Pancreas (tissue), 10 donors: ENCODE measurements at regions not wholly inside any gene's neighbourhood (a gene's known extent, or its start where the extent isn't known, plus 50 kb on each side); places are given as distances from the start of the nearest gene placed in this dataset.

ENCODE experiments used
- ATAC-seq, 4 donors: fragments of 200-7000 bp; cut with Tn5 transposase; one replicate each; pipeline versions ENCODE4 v1.8.0 to v1.9.1; 2020; ENCODE audit warnings: mild to moderate bottlenecking in 4 of 4, moderate library complexity in 4 of 4
- DNase-seq, 6 donors: peaks; one replicate each; pipeline ENCODE4 v3.0.0-alpha.2; 2020
- FAIRE-seq: peaks from 2 replicates; lab custom pipeline; 2012; peaks lifted over from hg19 to GRCh38; lab: Jason Lieb, UNC
- H3K27ac ChIP-seq, 4 donors: fragments of 200-600 bp; sonication (generic); 1 replicate in 3 of 4; 2 replicates in 1 of 4; pipeline versions ENCODE4 v1.5.0 to v1.8.0; 2020
- H3K27me3 ChIP-seq, 4 donors: fragments of 200-600 bp; one replicate each; pipeline ENCODE4 v1.8.0; 2021
- H3K36me3 ChIP-seq, 3 donors: fragments of 200-600 bp; sonication (generic) in 1 of 3; one replicate each; pipeline versions ENCODE4 v1.5.0 to v1.8.0; 2020 to 2021
- H3K4me1 ChIP-seq, 3 donors: fragments of 200-600 bp; one replicate each; pipeline ENCODE4 v1.8.0; 2021
- H3K4me3 ChIP-seq, 4 donors: fragments of 200-600 bp; sonication (generic) in 2 of 4; one replicate each; pipeline versions ENCODE4 v1.5.0 to v1.8.0; 2020 to 2021
- H3K9me3 ChIP-seq, 4 donors: fragments of 200-600 bp; one replicate each; pipeline ENCODE4 v1.8.0; 2021
- WGBS, 2 donors: extraction: QIAGEN DNeasy Blood & Tissue Kit; methylation state at CpG; one replicate each; pipeline ENCODE4 v1.1.7; 2013; 5-methylcytosine and 5-hydroxymethylcytosine counted together
- intact Hi-C, 3 donors: fragments of 100-400 bp; cut with DNase I; formaldehyde crosslinking; loops; one replicate each; pipeline versions ENCODE4 v1.11.1 to v1.14.2; 2022
- TF ChIP-seq, protein P1 (sequence below), 4 donors: fragments of 200-600 bp; sonication (generic) in 3 of 4; IDR thresholded peaks; one replicate each; pipeline versions ENCODE4 v1.5.0 to v1.8.0; 2021; ENCODE audit warnings: antibody characterized with exemption in 4 of 4
- donor health status: healthy with polysubstance abuse.
- donor health status: DM: no; HTN: no; CAD: no; lungs with moderate emphysema.
- donor health status: DM: no; HTN: no; CAD: no.
- donor health status: control.
- donor health status: control.
- donor health status: Bipolar disorder and iron deficiency.
- donor health status: DM: yes; HTN: yes; CAD: no.
- donor health status: DM: no; HTN: no; CAD: no.
- donor health status: DM: no; HTN: no; CAD: no.
- donor health status: DM: yes; HTN: yes; CAD: no.

DNA sequence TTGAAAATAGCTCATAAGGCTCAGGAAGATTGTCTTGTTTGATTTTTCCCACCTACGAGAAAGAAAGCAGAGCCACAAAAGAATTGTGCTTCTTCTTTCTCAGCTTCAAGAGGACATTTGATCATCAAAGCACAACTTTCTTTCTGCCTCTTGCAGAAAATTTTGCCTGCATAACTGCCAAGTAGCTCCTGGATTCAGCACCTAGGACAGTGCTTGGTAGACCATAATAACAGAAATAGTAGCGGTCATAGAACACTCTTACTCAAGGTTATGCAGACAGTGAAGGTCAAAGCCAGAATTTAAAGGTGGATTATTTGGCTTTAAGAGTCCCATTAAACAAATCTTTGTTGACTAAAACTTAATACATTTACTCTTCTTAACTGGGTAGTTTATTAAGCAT lies 594.7 kb upstream of the CCNG1 start:
- no peaks in the 10 kb centered on the region for H3K4me1 ChIP-seq
- ATAC-seq = no peak
- TF ChIP-seq, protein P1, sequence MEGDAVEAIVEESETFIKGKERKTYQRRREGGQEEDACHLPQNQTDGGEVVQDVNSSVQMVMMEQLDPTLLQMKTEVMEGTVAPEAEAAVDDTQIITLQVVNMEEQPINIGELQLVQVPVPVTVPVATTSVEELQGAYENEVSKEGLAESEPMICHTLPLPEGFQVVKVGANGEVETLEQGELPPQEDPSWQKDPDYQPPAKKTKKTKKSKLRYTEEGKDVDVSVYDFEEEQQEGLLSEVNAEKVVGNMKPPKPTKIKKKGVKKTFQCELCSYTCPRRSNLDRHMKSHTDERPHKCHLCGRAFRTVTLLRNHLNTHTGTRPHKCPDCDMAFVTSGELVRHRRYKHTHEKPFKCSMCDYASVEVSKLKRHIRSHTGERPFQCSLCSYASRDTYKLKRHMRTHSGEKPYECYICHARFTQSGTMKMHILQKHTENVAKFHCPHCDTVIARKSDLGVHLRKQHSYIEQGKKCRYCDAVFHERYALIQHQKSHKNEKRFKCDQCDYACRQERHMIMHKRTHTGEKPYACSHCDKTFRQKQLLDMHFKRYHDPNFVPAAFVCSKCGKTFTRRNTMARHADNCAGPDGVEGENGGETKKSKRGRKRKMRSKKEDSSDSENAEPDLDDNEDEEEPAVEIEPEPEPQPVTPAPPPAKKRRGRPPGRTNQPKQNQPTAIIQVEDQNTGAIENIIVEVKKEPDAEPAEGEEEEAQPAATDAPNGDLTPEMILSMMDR (IDR thresholded peaks at IDR 0.05) = no peak
- FAIRE-seq = no peak
- no peak overlapping the region for H3K4me3 ChIP-seq
- DNase-seq = no peak
- no peaks in the 10 kb centered on the region for H3K36me3 ChIP-seq
- intact Hi-C loops = no loop called here
- H3K27me3 ChIP-seq = no peaks in the 10 kb centered on the region
- H3K9me3 ChIP-seq = no peaks in the 10 kb centered on the region
- no peak overlapping the region for H3K27ac ChIP-seq
- 30 to 34% methylated on average over 2 of the region's 2 CpGs for WGBS, 2 donors

DNA sequence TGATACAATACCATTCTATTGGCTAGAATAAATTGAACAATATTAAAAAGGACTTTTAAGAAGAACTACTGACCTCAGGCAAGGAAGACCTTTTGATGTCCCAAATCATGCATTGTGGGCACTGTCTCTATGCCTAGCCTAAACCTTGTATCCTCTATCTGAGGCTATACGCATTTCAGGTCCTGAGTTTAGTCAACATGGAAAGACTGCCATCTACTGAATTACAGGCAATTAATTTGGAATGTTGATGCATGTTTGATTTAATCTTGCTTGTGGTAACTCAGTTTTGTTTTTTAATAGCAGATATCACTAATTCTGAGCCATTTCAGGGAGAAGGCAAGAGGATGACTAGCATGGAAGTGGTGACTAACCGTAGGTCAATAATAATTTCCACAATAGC lies 585.3 kb upstream of the CCNG1 start:
- 72 to 88% methylated on average over 2 of the region's 2 CpGs for WGBS, 2 donors
- FAIRE-seq = no peak
- no peak overlapping the region for H3K4me3 ChIP-seq
- intact Hi-C loops = no loop called here
- H3K27ac ChIP-seq = no peak overlapping the region
- H3K4me1 ChIP-seq = no peaks in the 10 kb centered on the region
- no peaks in the 10 kb centered on the region for H3K36me3 ChIP-seq
- no peak for DNase-seq
- H3K9me3 ChIP-seq = no peaks in the 10 kb centered on the region
- no peaks in the 10 kb centered on the region for H3K27me3 ChIP-seq
- no peak for ATAC-seq
- TF ChIP-seq, protein P1 (IDR thresholded peaks at IDR 0.05) = no peak

DNA sequence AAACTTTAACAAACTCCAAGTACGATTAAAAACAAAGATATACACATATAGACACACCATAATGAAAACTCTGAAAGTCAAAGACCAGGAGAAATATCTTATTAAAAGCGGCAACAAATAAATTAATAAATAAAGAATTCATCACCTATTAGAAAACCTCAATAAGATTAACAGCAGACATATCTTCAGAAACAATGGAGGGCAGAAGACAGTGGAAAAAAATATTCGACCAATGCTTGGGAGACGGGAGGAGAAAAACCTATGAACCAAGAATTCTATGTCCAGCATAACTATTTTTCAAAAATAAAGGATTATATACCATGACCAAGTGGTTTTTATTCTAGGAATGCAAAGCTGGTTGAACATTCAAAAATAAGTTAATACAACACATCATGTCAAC lies 578.6 kb upstream of the CCNG1 start:
- FAIRE-seq = no peak
- TF ChIP-seq, protein P1 (IDR thresholded peaks at IDR 0.05) = no peak
- no peak for ATAC-seq

DNA sequence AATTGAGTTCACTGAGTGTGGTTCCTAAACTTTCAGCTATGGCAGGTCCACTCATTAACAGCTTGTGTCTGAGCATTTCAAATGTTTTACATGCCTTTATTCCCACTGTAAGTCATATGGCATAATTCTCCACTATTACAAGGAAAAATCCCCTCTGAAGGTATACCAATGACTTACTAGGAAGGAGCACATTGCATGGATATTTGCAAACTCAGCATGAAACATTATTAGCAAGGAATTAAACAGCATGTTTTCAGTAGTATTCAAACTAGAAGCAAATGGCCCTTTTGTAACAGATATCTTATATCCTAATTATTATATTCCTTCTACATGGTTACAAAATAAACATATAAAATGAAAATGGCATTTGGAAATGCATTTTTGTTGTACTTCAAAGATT lies 566.4 kb upstream of the CCNG1 start:
- no peak for FAIRE-seq
- no peak for DNase-seq
- no peaks in the 10 kb centered on the region for H3K27me3 ChIP-seq
- H3K27ac ChIP-seq = no peak overlapping the region
- no peak overlapping the region for H3K4me3 ChIP-seq
- no peaks in the 10 kb centered on the region for H3K4me1 ChIP-seq
- no peaks in the 10 kb centered on the region for H3K36me3 ChIP-seq
- intact Hi-C loops = no loop called here
- TF ChIP-seq, protein P1 (IDR thresholded peaks at IDR 0.05) = no peak
- ATAC-seq = no peak
- no peaks in the 10 kb centered on the region for H3K9me3 ChIP-seq

More for the DNA sequence above, 578.6 kb upstream of the CCNG1 start:
- no peaks in the 10 kb centered on the region for H3K36me3 ChIP-seq
- no peak for DNase-seq
- H3K27me3 ChIP-seq = no peaks in the 10 kb centered on the region
- H3K4me3 ChIP-seq = no peak overlapping the region
- no peaks in the 10 kb centered on the region for H3K4me1 ChIP-seq
- intact Hi-C loops = no loop called here
- peaks cover 0 to 4% (median 0%) of the 10 kb centered on the region in 4 donors for H3K9me3 ChIP-seq
- 76 to 88% methylated on average over 4 of the region's 4 CpGs for WGBS, 2 donors
- H3K27ac ChIP-seq = no peak overlapping the region

DNA sequence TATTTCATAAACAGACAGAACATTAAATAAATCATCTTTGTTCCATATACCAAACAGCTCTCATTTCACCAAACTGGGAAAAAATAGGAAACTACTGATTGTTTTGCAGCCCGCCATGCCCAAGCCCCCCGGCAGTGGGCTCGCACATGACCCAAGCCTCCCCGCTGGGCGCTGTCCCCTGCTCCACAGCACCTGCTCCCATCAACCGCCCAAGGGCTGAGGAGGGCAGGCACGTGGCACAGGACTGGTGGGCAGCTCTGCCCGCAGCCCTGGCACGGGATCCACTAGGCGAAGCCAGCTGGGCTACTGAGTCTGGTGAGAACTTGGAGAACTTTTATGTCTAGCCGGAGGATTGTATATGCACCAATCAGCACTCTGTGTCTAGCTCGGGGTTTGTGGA lies 554.8 kb upstream of the CCNG1 start:
- H3K36me3 ChIP-seq = no peaks in the 10 kb centered on the region
- no peaks in the 10 kb centered on the region for H3K27me3 ChIP-seq
- intact Hi-C loops = no loop called here
- no peak for FAIRE-seq
- WGBS, 2 donors = 72 to 88% methylated on average over 12 of the region's 12 CpGs
- no peaks in the 10 kb centered on the region for H3K9me3 ChIP-seq
- DNase-seq = peak in 1 of 6 donors; percentile 38
- no peak overlapping the region for H3K4me3 ChIP-seq
- H3K4me1 ChIP-seq = no peaks in the 10 kb centered on the region
- H3K27ac ChIP-seq = no peak overlapping the region
- no peak for ATAC-seq
- TF ChIP-seq, protein P1 (IDR thresholded peaks at IDR 0.05) = no peak
